ENCODE measurements at regions not wholly inside any gene's neighbourhood (a gene's known extent, or its start where the extent isn't known, plus 50 kb on each side); places are given as distances from the start of the nearest gene placed in this dataset.

- Mint-ChIP-seq H3K4me1 (ENCODE audit: low read depth) (peaks cover 77% of the 10 kb centered on the region), H3K36me3 (ENCODE audit: low read depth) (no peaks in the 10 kb centered on the region), H3K27me3 (peaks cover 2% of the 10 kb centered on the region), H3K4me3 (no peak overlapping the region), H3K9me3 (no peaks in the 10 kb centered on the region), H3K27ac (peak overlapping the region; percentile 81)
- intact Hi-C loops (cut with micrococcal nuclease) = loop anchor here (1.0 to 10.0 kb wide), 4 partner anchors 59 to 739 kb away; partner anchors contain the start of gene TLE3
Observed at GRCh38 chr15:69725957-69726356, 273.3 kb downstream of the RPLP1 start.

GRCh38 chr15:69727121-69727924 is 274.7 kb downstream of the RPLP1 start:
- Mint-ChIP-seq H3K4me1 (ENCODE audit: low read depth) (peaks cover 63% of the 10 kb centered on the region), H3K4me3 (no peak overlapping the region), H3K27ac (peak overlapping the region; percentile 81), H3K27me3 (peaks cover 5% of the 10 kb centered on the region), H3K36me3 (ENCODE audit: low read depth) (no peaks in the 10 kb centered on the region), H3K9me3 (no peaks in the 10 kb centered on the region)
- intact Hi-C loops (cut with micrococcal nuclease) = loop anchor here (5.0 to 10.0 kb wide), 3 partner anchors 150 to 737 kb away; partner anchors contain the start of gene TLE3

GRCh38 chr15:69729167-69729748 is 276.6 kb downstream of the RPLP1 start:
- no peaks in the 10 kb centered on the region for H3K36me3 Mint-ChIP-seq (ENCODE audit: low read depth)
- peaks cover 3% of the 10 kb centered on the region for H3K27me3 Mint-ChIP-seq
- H3K9me3 Mint-ChIP-seq = no peaks in the 10 kb centered on the region
- intact Hi-C loops (cut with micrococcal nuclease) = loop anchor here (5.0 to 10.0 kb wide), 3 partner anchors 152 to 736 kb away; partner anchors contain the start of gene TLE3
- H3K4me3 Mint-ChIP-seq = no peak overlapping the region
- H3K27ac Mint-ChIP-seq = no peak overlapping the region
- peaks cover 49% of the 10 kb centered on the region for H3K4me1 Mint-ChIP-seq (ENCODE audit: low read depth)

- intact Hi-C loops (cut with micrococcal nuclease) = no loop called here
- H3K27ac Mint-ChIP-seq = no peak overlapping the region
- H3K9me3 Mint-ChIP-seq = no peaks in the 10 kb centered on the region
- peaks cover 42% of the 10 kb centered on the region for H3K4me1 Mint-ChIP-seq (ENCODE audit: low read depth)
- H3K27me3 Mint-ChIP-seq = peaks cover 4% of the 10 kb centered on the region
- H3K4me3 Mint-ChIP-seq = no peak overlapping the region
- no peaks in the 10 kb centered on the region for H3K36me3 Mint-ChIP-seq (ENCODE audit: low read depth)
Observed at GRCh38 chr15:69730281-69731080, 277.9 kb downstream of the RPLP1 start.

GRCh38 chr15:69731081-69731330 is 278.4 kb downstream of the RPLP1 start:
- Mint-ChIP-seq H3K4me1 (ENCODE audit: low read depth) (peaks cover 37% of the 10 kb centered on the region), H3K4me3 (no peak overlapping the region), H3K27me3 (peaks cover 6% of the 10 kb centered on the region), H3K27ac (no peak overlapping the region), H3K9me3 (no peaks in the 10 kb centered on the region), H3K36me3 (ENCODE audit: low read depth) (no peaks in the 10 kb centered on the region)
- intact Hi-C loops (cut with micrococcal nuclease) = no loop called here

- Mint-ChIP-seq H3K9me3 (no peaks in the 10 kb centered on the region), H3K27ac (no peak overlapping the region), H3K27me3 (peaks cover 10% of the 10 kb centered on the region), H3K4me1 (ENCODE audit: low read depth) (peaks cover 31% of the 10 kb centered on the region), H3K4me3 (no peak overlapping the region), H3K36me3 (ENCODE audit: low read depth) (no peaks in the 10 kb centered on the region)
- intact Hi-C loops (cut with micrococcal nuclease) = no loop called here
Observed at GRCh38 chr15:69731581-69731980, 279.0 kb downstream of the RPLP1 start.

GRCh38 chr15:69732133-69732532 is 279.5 kb downstream of the RPLP1 start:
- Mint-ChIP-seq H3K9me3 (no peaks in the 10 kb centered on the region), H3K27me3 (peaks cover 12% of the 10 kb centered on the region), H3K27ac (no peak overlapping the region), H3K4me1 (ENCODE audit: low read depth) (peaks cover 26% of the 10 kb centered on the region), H3K4me3 (no peak overlapping the region), H3K36me3 (ENCODE audit: low read depth) (no peaks in the 10 kb centered on the region)
- intact Hi-C loops (cut with micrococcal nuclease) = no loop called here

GRCh38 chr15:69734699-69735098 is 282.1 kb downstream of the RPLP1 start:
- no peak overlapping the region for H3K4me3 Mint-ChIP-seq
- peaks cover 15% of the 10 kb centered on the region for H3K4me1 Mint-ChIP-seq (ENCODE audit: low read depth)
- no peak overlapping the region for H3K27ac Mint-ChIP-seq
- intact Hi-C loops (cut with micrococcal nuclease) = no loop called here
- H3K9me3 Mint-ChIP-seq = no peaks in the 10 kb centered on the region
- no peaks in the 10 kb centered on the region for H3K36me3 Mint-ChIP-seq (ENCODE audit: low read depth)
- H3K27me3 Mint-ChIP-seq = peaks cover 18% of the 10 kb centered on the region

GRCh38 chr15:69735121-69735520 is 282.5 kb downstream of the RPLP1 start:
- peaks cover 19% of the 10 kb centered on the region for H3K27me3 Mint-ChIP-seq
- H3K36me3 Mint-ChIP-seq (ENCODE audit: low read depth) = no peaks in the 10 kb centered on the region
- intact Hi-C loops (cut with micrococcal nuclease) = no loop called here
- peaks cover 16% of the 10 kb centered on the region for H3K4me1 Mint-ChIP-seq (ENCODE audit: low read depth)
- no peak overlapping the region for H3K4me3 Mint-ChIP-seq
- H3K9me3 Mint-ChIP-seq = no peaks in the 10 kb centered on the region
- H3K27ac Mint-ChIP-seq = no peak overlapping the region

- H3K27me3 Mint-ChIP-seq = peaks cover 18% of the 10 kb centered on the region
- no peak overlapping the region for H3K27ac Mint-ChIP-seq
- intact Hi-C loops (cut with micrococcal nuclease) = no loop called here
- H3K4me3 Mint-ChIP-seq = no peak overlapping the region
- peaks cover 11% of the 10 kb centered on the region for H3K4me1 Mint-ChIP-seq (ENCODE audit: low read depth)
- H3K9me3 Mint-ChIP-seq = peaks cover 7% of the 10 kb centered on the region
- no peaks in the 10 kb centered on the region for H3K36me3 Mint-ChIP-seq (ENCODE audit: low read depth)
Observed at GRCh38 chr15:69736161-69736560, 283.5 kb downstream of the RPLP1 start.

GRCh38 chr15:69737916-69738315 is 285.3 kb downstream of the RPLP1 start:
- Mint-ChIP-seq H3K27ac (no peak overlapping the region), H3K36me3 (ENCODE audit: low read depth) (no peaks in the 10 kb centered on the region), H3K27me3 (peaks cover 19% of the 10 kb centered on the region), H3K4me3 (no peak overlapping the region), H3K9me3 (peaks cover 7% of the 10 kb centered on the region), H3K4me1 (ENCODE audit: low read depth) (peaks cover 11% of the 10 kb centered on the region)
- intact Hi-C loops (cut with micrococcal nuclease) = no loop called here

GRCh38 chr15:69740684-69741083 is 288.1 kb downstream of the RPLP1 start:
- Mint-ChIP-seq H3K4me1 (ENCODE audit: low read depth) (peaks cover 18% of the 10 kb centered on the region), H3K9me3 (peaks cover 7% of the 10 kb centered on the region), H3K4me3 (no peak overlapping the region), H3K27me3 (peaks cover 28% of the 10 kb centered on the region), H3K36me3 (ENCODE audit: low read depth) (no peaks in the 10 kb centered on the region), H3K27ac (no peak overlapping the region)
- intact Hi-C loops (cut with micrococcal nuclease) = no loop called here

- Mint-ChIP-seq H3K9me3 (peaks cover 7% of the 10 kb centered on the region), H3K27me3 (peaks cover 20% of the 10 kb centered on the region), H3K4me3 (no peak overlapping the region), H3K27ac (no peak overlapping the region), H3K36me3 (ENCODE audit: low read depth) (no peaks in the 10 kb centered on the region), H3K4me1 (ENCODE audit: low read depth) (peaks cover 18% of the 10 kb centered on the region)
- intact Hi-C loops (cut with micrococcal nuclease) = no loop called here
Observed at GRCh38 chr15:69742361-69742760, 289.7 kb downstream of the RPLP1 start.

GRCh38 chr15:69743091-69743490 is 290.5 kb downstream of the RPLP1 start:
- Mint-ChIP-seq H3K4me1 (ENCODE audit: low read depth) (peaks cover 18% of the 10 kb centered on the region), H3K4me3 (no peak overlapping the region), H3K36me3 (ENCODE audit: low read depth) (no peaks in the 10 kb centered on the region), H3K27ac (no peak overlapping the region), H3K9me3 (peaks cover 7% of the 10 kb centered on the region), H3K27me3 (peaks cover 20% of the 10 kb centered on the region)
- intact Hi-C loops (cut with micrococcal nuclease) = no loop called here

All from dendritic cell treated with granulocyte-macrophage colony-stimulating factor and Interleukin-4, amounts not matched to agents 40 ng/mL and 50 ng/mL, for 4 days (primary cell).